IPS-18a (cell line): ENCODE measurements at regions not wholly inside any gene's neighbourhood (a gene's known extent, or its start where the extent isn't known, plus 50 kb on each side); places are given as distances from the start of the nearest gene placed in this dataset.
"Not testable (repeated sequence)": the region's sequence is repeated elsewhere in the genome, so short reads cannot be mapped to it uniquely, and the experiment has no call there.

Source experiments
- H3K27ac ChIP-seq: one replicate; pipeline ENCODE4 v1.5.1; 2013; ENCODE audit warnings: low read length
- H3K27me3 ChIP-seq: one replicate; pipeline ENCODE4 v1.6.1; 2013; ENCODE audit warnings: mild to moderate bottlenecking, low read length; ENCODE audit not compliant: control insufficient read depth, insufficient read depth
- H3K36me3 ChIP-seq: one replicate; pipeline ENCODE4 v1.6.1; 2013; ENCODE audit warnings: low read depth, low read length; ENCODE audit not compliant: control insufficient read depth
- H3K4me1 ChIP-seq: one replicate; pipeline ENCODE4 v1.6.1; 2013; ENCODE audit warnings: low read depth, low read length; ENCODE audit not compliant: control insufficient read depth
- H3K4me3 ChIP-seq: one replicate; pipeline ENCODE4 v1.5.1; 2013; ENCODE audit warnings: low read length
- H3K9ac ChIP-seq: one replicate; pipeline ENCODE4 v1.6.1; 2013; ENCODE audit warnings: mild to moderate bottlenecking, low read length, moderate library complexity
- H3K9me3 ChIP-seq: one replicate; pipeline ENCODE4 v1.6.1; 2013; ENCODE audit warnings: low read depth, low read length; ENCODE audit not compliant: control insufficient read depth

GRCh38 chr10:63965846-63966245 lies 444.6 kb downstream of the REEP3 start:
- no peaks in the 10 kb centered on the region for H3K9me3 ChIP-seq
- no peaks in the 10 kb centered on the region for H3K36me3 ChIP-seq
- H3K9ac ChIP-seq, result no peak overlapping the region
- H3K4me3 ChIP-seq, result no peak overlapping the region
- H3K4me1 ChIP-seq, result no peaks in the 10 kb centered on the region
- H3K27me3 ChIP-seq, result no peaks in the 10 kb centered on the region
- no peak overlapping the region for H3K27ac ChIP-seq

- no peaks in the 10 kb centered on the region for H3K4me1 ChIP-seq
- no peak overlapping the region for H3K4me3 ChIP-seq
- H3K9me3 ChIP-seq, result no peaks in the 10 kb centered on the region
- H3K27ac ChIP-seq, result no peak overlapping the region
- no peaks in the 10 kb centered on the region for H3K36me3 ChIP-seq
- no peak overlapping the region for H3K9ac ChIP-seq
- H3K27me3 ChIP-seq, result no peaks in the 10 kb centered on the region
Measured at GRCh38 chr10:63972949-63973827, 452.0 kb downstream of the REEP3 start.

GRCh38 chr10:63976538-63976937 lies 455.3 kb downstream of the REEP3 start:
- H3K9ac ChIP-seq, result no peak overlapping the region
- H3K9me3 ChIP-seq, result no peaks in the 10 kb centered on the region
- H3K4me1 ChIP-seq, result no peaks in the 10 kb centered on the region

GRCh38 chr10:63977329-63977923 lies 456.2 kb downstream of the REEP3 start:
- no peak overlapping the region for H3K9ac ChIP-seq
- H3K36me3 ChIP-seq, result no peaks in the 10 kb centered on the region
- H3K27ac ChIP-seq, result no peak overlapping the region
- no peaks in the 10 kb centered on the region for H3K4me1 ChIP-seq
- no peaks in the 10 kb centered on the region for H3K9me3 ChIP-seq
- H3K27me3 ChIP-seq, result no peaks in the 10 kb centered on the region
- no peak overlapping the region for H3K4me3 ChIP-seq

More at GRCh38 chr10:63976538-63976937, 455.3 kb downstream of the REEP3 start:
- H3K36me3 ChIP-seq, result no peaks in the 10 kb centered on the region
- H3K27ac ChIP-seq, result no peak overlapping the region
- no peak overlapping the region for H3K4me3 ChIP-seq
- no peaks in the 10 kb centered on the region for H3K27me3 ChIP-seq

- H3K27ac ChIP-seq, H3K36me3 ChIP-seq, H3K9ac ChIP-seq, H3K27me3 ChIP-seq, H3K9me3 ChIP-seq, H3K4me1 ChIP-seq, H3K4me3 ChIP-seq: not testable (repeated sequence)
Measured at GRCh38 chr10:63980870-63981269, 459.7 kb downstream of the REEP3 start.

- not testable (repeated sequence) for H3K36me3 ChIP-seq, H3K4me3 ChIP-seq, H3K27me3 ChIP-seq, H3K9ac ChIP-seq, H3K27ac ChIP-seq, H3K4me1 ChIP-seq
- H3K9me3 ChIP-seq, result peaks cover 15% of the 10 kb centered on the region
Measured at GRCh38 chr10:63984061-63984460, 462.9 kb downstream of the REEP3 start.

GRCh38 chr10:63986536-63986935 lies 465.3 kb downstream of the REEP3 start:
- Histone ChIP-seq H3K9ac (no peak overlapping the region), H3K4me1 (no peaks in the 10 kb centered on the region), H3K27ac (no peak overlapping the region), H3K27me3 (no peaks in the 10 kb centered on the region), H3K9me3 (peaks cover 22% of the 10 kb centered on the region), H3K36me3 (no peaks in the 10 kb centered on the region), H3K4me3 (no peak overlapping the region)

GRCh38 chr10:63987212-63987611 lies 466.0 kb downstream of the REEP3 start:
- Histone ChIP-seq H3K9me3 (peaks cover 22% of the 10 kb centered on the region), H3K4me1 (no peaks in the 10 kb centered on the region), H3K27me3 (no peaks in the 10 kb centered on the region), H3K36me3 (no peaks in the 10 kb centered on the region), H3K4me3 (no peak overlapping the region), H3K27ac (no peak overlapping the region), H3K9ac (no peak overlapping the region)

- Histone ChIP-seq H3K9ac (no peak overlapping the region), H3K9me3 (peaks cover 6% of the 10 kb centered on the region), H3K27me3 (no peaks in the 10 kb centered on the region), H3K4me3 (no peak overlapping the region), H3K36me3 (no peaks in the 10 kb centered on the region), H3K27ac (no peak overlapping the region), H3K4me1 (no peaks in the 10 kb centered on the region)
Measured at GRCh38 chr10:63994371-63994770, 473.2 kb downstream of the REEP3 start.

- Histone ChIP-seq H3K36me3 (no peaks in the 10 kb centered on the region), H3K4me3 (no peak overlapping the region), H3K27ac (no peak overlapping the region), H3K4me1 (no peaks in the 10 kb centered on the region), H3K27me3 (no peaks in the 10 kb centered on the region), H3K9me3 (no peaks in the 10 kb centered on the region), H3K9ac (no peak overlapping the region)
Measured at GRCh38 chr10:64007157-64007556, 486.0 kb downstream of the REEP3 start.

GRCh38 chr10:64010711-64011110 lies 489.5 kb downstream of the REEP3 start:
- no peaks in the 10 kb centered on the region for H3K9me3 ChIP-seq
- no peaks in the 10 kb centered on the region for H3K36me3 ChIP-seq
- no peak overlapping the region for H3K27ac ChIP-seq
- H3K27me3 ChIP-seq, result no peaks in the 10 kb centered on the region
- H3K9ac ChIP-seq, result no peak overlapping the region
- no peaks in the 10 kb centered on the region for H3K4me1 ChIP-seq
- H3K4me3 ChIP-seq, result no peak overlapping the region
